Sigmoid colon (tissue), 6 donors: ENCODE measurements at regions not wholly inside any gene's neighbourhood (a gene's known extent, or its start where the extent isn't known, plus 50 kb on each side); places are given as distances from the start of the nearest gene placed in this dataset.

Experiments
- DNase-seq: peaks from one replicate; pipeline ENCODE4 v3.0.0-alpha.2; 2019
- H3K27ac ChIP-seq, 4 donors: fragments of 200-600 bp; sonication (generic); one replicate each; pipeline ENCODE4 v1.5.1; 2016 to 2019; ENCODE audit warnings: mild to moderate bottlenecking in 1 of 4
- H3K27me3 ChIP-seq, 3 donors: fragments of 200-600 bp; sonication (generic); one replicate each; pipeline ENCODE4 v1.5.1; 2019; ENCODE audit warnings: mild to moderate bottlenecking in 1 of 3
- H3K36me3 ChIP-seq, 4 donors: fragments of 200-600 bp; sonication (generic); one replicate each; pipeline ENCODE4 v1.5.1; 2016 to 2019
- H3K4me1 ChIP-seq, 4 donors: fragments of 200-600 bp; sonication (generic); one replicate each; pipeline ENCODE4 v1.5.1; 2017 to 2019
- H3K4me3 ChIP-seq, 4 donors: fragments of 200-600 bp; sonication (generic); one replicate each; pipeline ENCODE4 v1.5.1; 2017 to 2019; ENCODE audit warnings: mild to moderate bottlenecking in 2 of 4, moderate library complexity in 1 of 4
- H3K9me3 ChIP-seq, 4 donors: fragments of 200-600 bp in 3 of 4; sonication (generic) in 3 of 4; one replicate each; pipeline versions ENCODE4 v1.5.1 to v1.6.1; 2013 to 2019
- EP300 ChIP-seq, 4 donors: sonication (generic); formaldehyde crosslinking; IDR thresholded peaks; one replicate each; pipeline ENCODE4 v1.6.1; 2017; ENCODE audit warnings: antibody characterized with exemption in 4 of 4
- POLR2A ChIP-seq, 2 donors: fragments of 450-650 bp; IDR thresholded peaks; one replicate each; pipeline ENCODE4 v1.6.1; 2016; ENCODE audit warnings: antibody characterized with exemption in 2 of 2, mild to moderate bottlenecking in 2 of 2, moderate library complexity in 2 of 2
- POLR2AphosphoS5 ChIP-seq, 4 donors: sonication (generic); formaldehyde crosslinking; IDR thresholded peaks; one replicate each; pipeline ENCODE4 v1.6.1; 2017; ENCODE audit warnings: antibody characterized with exemption in 4 of 4
- WGBS, 2 donors: extraction: QIAGEN DNeasy Blood & Tissue Kit; methylation state at CpG; one replicate each; pipeline ENCODE4 v1.1.7; 2013; 5-methylcytosine and 5-hydroxymethylcytosine counted together
- intact Hi-C: fragments of 100-400 bp; cut with DNase I; formaldehyde crosslinking; loops from one replicate; pipeline ENCODE4 v1.15.1; 2023
- TF ChIP-seq, protein P1 (sequence below), 4 experiments: fragments of 450-650 bp in 3 of 4; fragments of 200-600 bp in 1 of 4; IDR thresholded peaks; one replicate each; pipeline ENCODE4 v1.5.1; 2016 to 2019; ENCODE audit warnings: antibody characterized with exemption in 4 of 4, mild to moderate bottlenecking in 3 of 4, moderate library complexity in 2 of 4
- donor health status: healthy with polysubstance abuse.
- donor health status: healthy.

DNA sequence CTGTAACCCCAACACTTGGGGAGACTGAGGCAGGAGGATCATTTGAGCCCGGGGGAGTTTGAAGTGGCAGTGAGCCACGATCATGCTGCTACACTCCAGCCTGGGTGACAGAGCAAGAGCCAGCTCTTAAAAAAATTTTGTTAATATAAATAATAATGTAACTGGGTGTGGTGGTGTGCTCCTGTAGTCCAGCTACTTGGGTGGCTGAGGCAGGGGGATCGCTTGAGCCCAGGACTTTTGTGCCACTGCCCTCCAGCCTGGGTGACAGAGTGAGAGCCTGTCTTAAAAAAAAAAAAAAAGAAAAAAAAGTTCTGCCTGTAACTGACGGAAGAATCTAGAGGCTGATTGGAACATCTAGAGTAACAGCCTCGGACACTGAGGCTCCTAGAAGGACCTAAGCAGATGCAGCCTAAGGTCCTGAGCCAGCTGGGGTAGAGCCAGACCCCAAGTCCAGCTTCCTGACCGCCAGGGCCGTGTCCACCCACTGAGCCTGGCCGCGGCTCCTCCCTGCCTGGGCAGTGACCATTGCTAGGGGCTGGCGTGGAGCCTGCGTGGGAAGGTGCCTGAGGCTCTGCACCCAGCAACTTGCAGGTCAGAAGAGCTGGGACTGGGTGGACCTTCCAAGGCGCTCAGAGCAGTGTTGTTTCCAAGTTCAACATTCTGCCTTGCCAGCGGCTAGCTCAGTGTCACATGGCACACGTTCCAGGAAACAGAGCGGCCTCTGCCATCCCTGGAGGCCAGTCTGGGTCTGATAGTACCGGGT, 209.4 kb upstream of the CIBAR2 start:
- Histone ChIP-seq H3K4me1 (peaks cover 0 to 35% (median 28%) of the 10 kb centered on the region in 4 donors), H3K9me3 (no peaks in the 10 kb centered on the region), H3K27me3 (no peaks in the 10 kb centered on the region), H3K36me3 (no peaks in the 10 kb centered on the region), H3K27ac (peak overlapping the region; percentile 70 to 80 (median 77)), H3K4me3 (peak overlapping the region in 2 of 4 donors; percentile 8 to 13)
- peak; percentile 97 for DNase-seq
- intact Hi-C loops = loop anchor here (5.0 kb wide), 1 partner anchor 36 kb away; no protein-coding TSS in a partner anchor
- TF ChIP-seq EP300 (IDR thresholded peaks at IDR 0.05) (no peak), POLR2A (IDR thresholded peaks at IDR 0.05) (no peak), POLR2AphosphoS5 (IDR thresholded peaks at IDR 0.05) (peak in 2 of 4 donors; percentile 54 to 75)
- TF ChIP-seq, protein P1, sequence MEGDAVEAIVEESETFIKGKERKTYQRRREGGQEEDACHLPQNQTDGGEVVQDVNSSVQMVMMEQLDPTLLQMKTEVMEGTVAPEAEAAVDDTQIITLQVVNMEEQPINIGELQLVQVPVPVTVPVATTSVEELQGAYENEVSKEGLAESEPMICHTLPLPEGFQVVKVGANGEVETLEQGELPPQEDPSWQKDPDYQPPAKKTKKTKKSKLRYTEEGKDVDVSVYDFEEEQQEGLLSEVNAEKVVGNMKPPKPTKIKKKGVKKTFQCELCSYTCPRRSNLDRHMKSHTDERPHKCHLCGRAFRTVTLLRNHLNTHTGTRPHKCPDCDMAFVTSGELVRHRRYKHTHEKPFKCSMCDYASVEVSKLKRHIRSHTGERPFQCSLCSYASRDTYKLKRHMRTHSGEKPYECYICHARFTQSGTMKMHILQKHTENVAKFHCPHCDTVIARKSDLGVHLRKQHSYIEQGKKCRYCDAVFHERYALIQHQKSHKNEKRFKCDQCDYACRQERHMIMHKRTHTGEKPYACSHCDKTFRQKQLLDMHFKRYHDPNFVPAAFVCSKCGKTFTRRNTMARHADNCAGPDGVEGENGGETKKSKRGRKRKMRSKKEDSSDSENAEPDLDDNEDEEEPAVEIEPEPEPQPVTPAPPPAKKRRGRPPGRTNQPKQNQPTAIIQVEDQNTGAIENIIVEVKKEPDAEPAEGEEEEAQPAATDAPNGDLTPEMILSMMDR (IDR thresholded peaks at IDR 0.05) = no peak
- 17 to 46% methylated on average over 16 of the region's 16 CpGs for WGBS, 2 donors

DNA sequence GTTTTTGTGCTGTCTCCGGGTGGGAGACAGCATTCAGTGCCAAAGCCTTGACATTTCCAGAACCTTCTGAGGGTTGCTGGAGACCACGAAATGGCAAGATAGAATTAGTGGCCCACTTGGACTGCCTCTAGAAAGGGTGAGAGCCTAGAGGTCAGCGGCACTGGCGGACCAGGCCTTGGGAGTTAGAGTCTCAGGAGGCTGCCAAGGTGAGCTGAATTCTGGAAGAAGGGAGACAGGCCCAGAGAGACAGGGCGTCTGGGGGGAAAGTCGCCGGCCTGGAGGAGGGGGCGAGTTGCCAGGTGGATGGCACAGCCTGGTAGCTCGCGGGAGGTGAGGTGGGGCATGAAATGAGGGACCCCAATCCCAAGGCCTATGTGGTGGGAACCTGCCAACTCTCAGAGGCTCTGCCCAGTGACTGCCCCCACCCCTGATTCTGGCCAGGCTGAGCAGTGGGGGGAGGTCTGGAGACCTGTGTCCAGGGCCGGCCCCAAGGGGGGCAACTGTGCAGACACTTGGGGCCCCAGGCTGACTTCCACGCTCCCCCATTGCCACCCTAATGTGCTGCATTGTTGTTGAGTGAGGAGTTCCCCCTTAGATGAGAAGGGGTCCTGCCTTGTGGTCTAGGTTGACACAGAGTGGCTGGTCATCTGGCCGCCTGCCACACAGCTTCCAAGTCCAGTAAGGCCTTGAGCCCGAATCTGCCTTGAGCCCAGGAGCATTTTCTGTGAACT, 211.1 kb upstream of the CIBAR2 start:
- H3K4me1 ChIP-seq = peaks cover 0 to 36% (median 29%) of the 10 kb centered on the region in 4 donors
- no peak overlapping the region for H3K4me3 ChIP-seq
- intact Hi-C loops = loop anchor here (5.0 kb wide), 1 partner anchor 34 kb away; no protein-coding TSS in a partner anchor
- peak overlapping the region; percentile 29 to 80 (median 77) for H3K27ac ChIP-seq
- H3K27me3 ChIP-seq = no peaks in the 10 kb centered on the region
- WGBS, 2 donors = 89 to 91% methylated on average over 14 of the region's 14 CpGs
- H3K9me3 ChIP-seq = no peaks in the 10 kb centered on the region
- no peaks in the 10 kb centered on the region for H3K36me3 ChIP-seq
- TF ChIP-seq, protein P1 (IDR thresholded peaks at IDR 0.05) = no peak
- no peak for TF ChIP-seq POLR2AphosphoS5 (IDR thresholded peaks at IDR 0.05)
- TF ChIP-seq POLR2A (IDR thresholded peaks at IDR 0.05) = no peak
- TF ChIP-seq EP300 (IDR thresholded peaks at IDR 0.05) = no peak
- DNase-seq = no peak

DNA sequence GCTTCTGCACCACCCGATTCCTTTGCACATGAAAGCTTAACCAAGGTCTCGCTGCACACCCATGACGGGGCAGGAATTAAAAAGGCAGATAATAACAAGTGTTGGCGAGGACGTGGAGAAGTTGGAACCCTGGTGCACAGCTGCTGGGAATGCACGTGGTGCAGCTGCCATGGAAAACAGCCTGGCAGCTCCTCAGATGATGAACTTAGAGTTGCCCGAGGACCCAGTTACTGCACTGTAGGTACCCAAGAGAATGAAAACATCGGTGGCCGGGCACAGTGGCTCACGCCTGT, 211.6 kb upstream of the CIBAR2 start:
- Histone ChIP-seq H3K27me3 (no peaks in the 10 kb centered on the region), H3K4me1 (peaks cover 0 to 41% (median 34%) of the 10 kb centered on the region in 4 donors), H3K27ac (no peak overlapping the region), H3K9me3 (no peaks in the 10 kb centered on the region), H3K4me3 (no peak overlapping the region), H3K36me3 (no peaks in the 10 kb centered on the region)
- intact Hi-C loops = loop anchor here (5.0 kb wide), 1 partner anchor 33 kb away; no protein-coding TSS in a partner anchor
- TF ChIP-seq POLR2AphosphoS5 (IDR thresholded peaks at IDR 0.05) = no peak
- TF ChIP-seq, protein P1 (IDR thresholded peaks at IDR 0.05) = no peak
- WGBS, 2 donors = 96 to 98% methylated on average over 10 of the region's 10 CpGs
- no peak for DNase-seq

DNA sequence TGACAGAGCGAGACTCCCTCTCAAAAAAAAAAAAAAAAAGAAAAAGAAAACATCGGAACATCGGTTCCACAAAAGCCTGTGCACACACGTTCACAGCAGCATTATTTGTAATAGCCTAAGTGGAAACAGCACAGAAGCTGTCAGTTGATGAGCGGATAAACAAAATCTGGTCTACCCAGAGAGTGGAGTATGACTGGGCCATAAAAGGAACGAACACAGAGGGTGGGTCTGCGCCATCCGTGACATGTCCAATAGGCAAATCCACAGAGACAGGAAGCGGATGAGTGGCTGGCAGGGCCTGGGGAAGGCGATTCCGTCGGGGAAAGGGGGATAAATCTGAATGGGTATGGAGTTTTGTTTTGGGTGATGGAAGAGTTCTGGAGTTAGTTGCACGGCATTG, 212.2 kb upstream of the CIBAR2 start:
- H3K27ac ChIP-seq = no peak overlapping the region

More for the DNA sequence above, 212.2 kb upstream of the CIBAR2 start:
- intact Hi-C loops = loop anchor here (5.0 kb wide), 1 partner anchor 33 kb away; no protein-coding TSS in a partner anchor
- Histone ChIP-seq H3K4me1 (peaks cover 0 to 41% (median 37%) of the 10 kb centered on the region in 4 donors), H3K9me3 (no peaks in the 10 kb centered on the region), H3K4me3 (no peak overlapping the region), H3K27me3 (no peaks in the 10 kb centered on the region), H3K36me3 (no peaks in the 10 kb centered on the region)
- TF ChIP-seq EP300 (IDR thresholded peaks at IDR 0.05) (no peak), POLR2A (IDR thresholded peaks at IDR 0.05) (no peak), POLR2AphosphoS5 (IDR thresholded peaks at IDR 0.05) (no peak)
- TF ChIP-seq, protein P1 (IDR thresholded peaks at IDR 0.05) = no peak
- DNase-seq = no peak
- 85 to 86% methylated on average over 13 of the region's 13 CpGs for whole genome bisulfite sequencing, 2 donors
